Putamen (tissue), 1 donor: ENCODE measurements at regions not wholly inside any gene's neighbourhood (a gene's known extent, or its start where the extent isn't known, plus 50 kb on each side); places are given as distances from the start of the nearest gene placed in this dataset.
"Not testable (repeated sequence)": the region's sequence is repeated elsewhere in the genome, so short reads cannot be mapped to it uniquely, and the experiment has no call there.

ENCODE experiments used
- DNase-seq: peaks from one replicate; pipeline ENCODE4 v3.0.0-alpha.2; 2016; ENCODE audit warnings: low spot score

DNA sequence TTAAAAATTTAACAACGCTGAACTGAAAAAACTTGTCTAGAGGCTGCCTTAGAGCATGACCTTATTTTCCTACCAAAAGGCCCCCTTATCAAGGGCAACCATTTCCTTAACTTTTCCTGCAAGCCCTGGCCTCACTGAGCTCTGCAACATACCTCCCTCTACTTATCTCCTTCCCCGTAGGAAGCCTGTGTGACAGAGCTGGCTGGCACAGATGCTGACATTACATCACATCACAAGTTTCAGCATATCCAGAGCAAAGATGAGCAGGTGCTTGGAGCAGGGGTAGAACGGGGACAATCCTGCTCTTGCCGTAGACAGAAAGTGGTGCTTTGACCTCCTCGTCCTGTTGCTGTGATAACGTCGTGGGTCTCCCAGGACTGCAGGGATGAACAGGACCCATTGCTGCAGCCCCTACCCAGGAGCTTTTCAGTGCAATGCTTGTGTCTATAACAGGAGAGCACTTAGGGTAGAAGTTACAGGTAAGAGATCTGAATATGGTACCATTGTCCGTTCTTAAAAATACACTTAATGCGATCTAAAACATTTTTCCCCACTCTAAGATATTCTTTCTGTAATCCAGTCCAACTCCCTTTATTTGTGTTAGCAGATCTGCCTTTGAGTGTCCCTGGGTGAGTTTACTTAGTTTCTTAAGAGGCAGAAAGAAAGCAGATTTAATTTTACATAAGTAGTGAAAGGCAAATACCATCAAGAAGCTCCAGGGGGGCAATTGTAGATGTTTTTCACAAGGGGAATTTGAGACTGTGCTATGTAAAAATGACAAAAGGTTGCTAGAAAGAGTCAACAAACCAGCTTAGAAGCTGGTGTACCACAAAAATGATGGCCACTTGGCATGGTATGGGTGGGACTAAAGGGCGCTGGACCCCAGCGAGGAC, 101.9 kb upstream of the EFNA5 start:
- DNase-seq: peak; percentile 72

DNA sequence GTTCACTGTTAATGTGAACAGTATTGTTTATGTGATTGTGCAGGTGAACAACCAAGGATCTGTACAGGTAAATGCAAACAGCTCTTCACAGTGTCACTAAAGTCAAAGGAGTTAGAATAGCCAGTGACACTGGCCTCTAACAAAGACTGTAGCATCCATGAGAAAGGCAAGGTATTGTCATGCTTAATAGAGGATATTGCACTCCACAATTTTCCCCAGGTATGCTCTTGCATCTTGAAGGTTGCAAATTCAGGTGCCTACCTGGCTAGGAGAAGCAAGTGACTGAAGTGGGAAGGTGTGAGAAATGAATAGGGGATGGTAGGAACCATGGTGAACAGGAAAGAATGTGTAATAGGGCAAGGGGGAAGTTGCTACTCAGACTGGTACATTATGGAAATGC, 101.2 kb upstream of the EFNA5 start:
- no peak for DNase-seq

DNA sequence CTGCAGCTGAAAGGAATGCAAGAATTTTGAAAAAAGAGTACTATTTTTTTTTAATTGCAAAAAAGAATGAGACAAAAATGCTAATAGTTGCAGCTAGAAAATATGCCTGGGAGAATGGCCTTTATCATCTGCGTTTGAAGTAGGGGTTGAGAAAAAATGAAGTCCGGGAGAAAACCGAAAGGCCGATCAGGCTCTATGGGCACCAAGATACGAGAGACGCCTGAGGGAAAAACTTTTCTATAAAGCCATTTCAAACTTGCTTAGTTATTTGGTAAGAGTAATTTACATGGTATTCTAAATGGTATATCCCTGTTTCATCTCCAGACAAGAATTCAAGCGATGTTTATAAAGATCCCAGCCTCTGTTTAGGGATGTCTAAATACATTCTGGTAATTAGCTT, 99.3 kb upstream of the EFNA5 start:
- DNase-seq: no peak

DNA sequence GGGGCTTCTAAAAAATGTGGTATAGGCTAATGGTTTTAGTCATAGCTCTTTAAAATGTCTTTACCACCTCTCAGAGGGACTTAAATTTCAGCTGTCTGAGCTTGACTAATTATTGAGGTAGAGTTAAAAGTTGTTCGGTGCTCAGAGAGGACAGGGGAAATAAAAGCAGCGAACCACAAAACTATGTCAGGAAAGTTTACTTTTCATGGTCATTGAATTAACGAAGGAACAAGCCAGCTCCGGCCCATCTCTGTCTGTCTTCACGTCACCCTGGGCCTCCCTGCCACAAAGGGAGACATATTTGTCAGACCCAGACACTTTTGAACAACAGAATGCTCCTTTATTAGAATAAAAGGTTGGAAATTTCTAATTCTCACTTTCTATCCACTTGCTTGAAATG, 98.8 kb upstream of the EFNA5 start:
- no peak for DNase-seq

DNA sequence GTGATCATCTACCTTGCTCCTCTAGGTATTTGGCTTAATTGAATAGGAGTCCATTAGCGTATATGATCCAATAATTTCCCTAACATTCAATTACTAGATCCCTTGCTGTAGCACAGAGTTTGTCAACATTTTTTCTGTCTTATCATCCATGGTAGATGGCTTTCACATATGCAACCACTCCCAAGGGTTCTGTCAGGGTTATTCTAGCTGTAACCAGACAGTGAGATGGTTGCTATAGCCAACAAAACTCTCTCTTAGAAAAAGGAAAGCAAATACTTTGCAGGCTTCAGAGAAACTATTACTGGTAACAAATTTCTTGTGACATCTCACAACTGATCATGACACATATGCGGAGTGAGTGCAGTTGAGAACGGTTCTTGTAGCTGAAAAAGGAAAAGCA, 96.2 kb upstream of the EFNA5 start:
- no peak for DNase-seq

DNA sequence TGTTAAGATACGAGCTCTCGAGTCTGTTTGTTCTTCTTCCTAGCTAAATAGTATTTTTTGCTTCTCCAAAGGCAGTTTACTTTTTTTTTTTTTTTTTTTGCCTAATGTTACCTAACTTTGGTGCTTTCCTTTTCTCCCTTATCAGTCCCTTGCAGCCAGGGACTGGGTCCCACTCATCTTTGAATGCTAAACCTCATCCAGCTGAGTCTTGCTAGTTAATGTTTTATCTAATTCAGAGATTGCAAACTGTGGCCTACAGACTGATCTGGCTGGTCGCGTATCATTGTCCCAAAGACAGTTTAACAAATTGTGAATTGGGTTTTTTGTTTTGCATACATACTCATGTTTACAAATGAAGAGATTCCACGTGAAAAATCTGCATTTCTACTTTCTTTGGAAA, 95.7 kb upstream of the EFNA5 start:
- no peak for DNase-seq

DNA sequence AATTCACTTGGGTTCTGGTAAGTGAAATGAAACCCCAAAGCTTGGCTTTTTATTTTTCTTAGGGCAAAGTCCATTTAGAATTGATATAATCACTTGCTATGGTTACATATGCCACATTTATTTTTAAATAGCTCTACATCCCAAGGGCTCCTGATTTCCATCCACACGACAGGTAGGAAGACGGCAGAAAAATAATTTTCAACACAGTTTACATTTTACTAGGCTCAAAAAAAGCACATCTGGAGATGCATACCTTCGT, 95.0 kb upstream of the EFNA5 start:
- DNase-seq: no peak

DNA sequence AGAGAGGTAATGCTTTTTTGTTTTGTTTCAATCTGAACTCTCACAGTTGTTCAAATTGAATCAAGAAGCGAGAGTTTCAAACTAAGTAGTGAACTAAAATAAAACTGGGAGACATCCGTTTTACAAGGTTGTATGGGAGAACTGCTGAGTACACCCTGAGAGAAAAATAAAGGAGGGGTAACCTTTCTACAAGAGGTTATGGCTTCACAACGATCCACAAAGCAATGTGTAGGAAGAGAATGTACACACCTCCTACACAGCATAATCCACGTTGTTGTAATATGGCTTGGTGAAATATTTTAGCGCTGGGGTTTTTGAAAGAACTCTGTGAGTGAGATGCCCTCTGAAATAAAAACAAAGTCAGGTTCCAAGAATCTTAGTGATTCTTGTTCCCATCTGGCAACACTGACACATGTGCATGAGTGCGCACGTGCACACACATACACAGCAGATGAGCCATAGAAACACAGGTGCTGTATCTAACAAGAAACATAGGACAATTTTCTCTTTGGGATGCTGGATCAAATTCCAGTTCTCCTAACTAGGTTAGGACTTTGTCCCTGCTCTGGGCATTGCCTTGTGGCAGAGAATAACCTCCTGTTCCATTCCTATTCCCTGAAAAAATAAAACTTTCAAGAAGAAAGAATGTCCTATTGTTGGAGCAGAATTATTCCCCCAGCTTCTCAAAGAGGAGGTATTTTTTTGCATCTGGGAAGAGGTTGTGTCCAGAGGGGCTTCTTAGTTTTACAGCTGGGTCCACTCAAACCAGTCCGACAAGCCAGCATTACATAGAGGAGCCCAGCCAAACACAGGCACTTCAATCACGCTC, 94.5 kb upstream of the EFNA5 start:
- no peak for DNase-seq

DNA sequence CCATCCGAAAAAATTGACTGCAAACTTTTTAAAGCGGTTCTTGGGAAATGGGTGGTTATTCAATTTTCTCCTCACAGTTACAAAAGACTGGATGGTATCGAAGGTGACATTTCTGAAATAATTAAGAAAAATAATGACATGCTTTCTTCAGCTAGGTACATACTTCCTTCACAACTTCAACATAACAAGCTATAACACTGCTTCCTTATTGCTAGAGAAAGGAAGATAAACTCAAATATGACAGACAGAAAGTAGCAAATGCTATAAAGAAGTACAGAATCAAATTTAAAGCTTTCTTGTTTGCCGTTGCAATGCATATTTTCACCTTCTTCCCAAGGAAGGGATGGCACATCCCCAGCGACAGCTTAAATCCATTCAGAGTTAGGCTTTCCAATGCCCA, 93.5 kb upstream of the EFNA5 start:
- no peak for DNase-seq

DNA sequence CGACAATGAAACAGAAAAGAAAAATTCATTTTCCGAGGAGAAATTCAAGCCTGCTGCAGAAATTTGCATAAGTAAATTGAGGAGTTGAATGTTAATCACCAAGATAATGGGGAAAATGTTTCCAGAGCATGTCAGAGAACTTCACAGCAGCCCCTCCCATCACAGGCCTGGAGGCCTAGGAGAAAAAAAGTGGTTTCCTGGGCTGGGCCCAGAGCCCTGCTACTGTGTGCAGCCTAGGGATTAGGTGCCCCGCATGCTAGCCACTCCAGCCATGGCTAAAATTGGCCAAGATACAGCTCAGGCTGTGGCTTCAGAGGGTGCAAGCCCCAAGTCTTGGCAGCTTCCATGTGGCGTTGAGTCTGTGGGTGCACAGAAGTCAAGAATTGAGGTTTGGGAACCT, 82.7 kb upstream of the EFNA5 start:
- DNase-seq: no peak

DNA sequence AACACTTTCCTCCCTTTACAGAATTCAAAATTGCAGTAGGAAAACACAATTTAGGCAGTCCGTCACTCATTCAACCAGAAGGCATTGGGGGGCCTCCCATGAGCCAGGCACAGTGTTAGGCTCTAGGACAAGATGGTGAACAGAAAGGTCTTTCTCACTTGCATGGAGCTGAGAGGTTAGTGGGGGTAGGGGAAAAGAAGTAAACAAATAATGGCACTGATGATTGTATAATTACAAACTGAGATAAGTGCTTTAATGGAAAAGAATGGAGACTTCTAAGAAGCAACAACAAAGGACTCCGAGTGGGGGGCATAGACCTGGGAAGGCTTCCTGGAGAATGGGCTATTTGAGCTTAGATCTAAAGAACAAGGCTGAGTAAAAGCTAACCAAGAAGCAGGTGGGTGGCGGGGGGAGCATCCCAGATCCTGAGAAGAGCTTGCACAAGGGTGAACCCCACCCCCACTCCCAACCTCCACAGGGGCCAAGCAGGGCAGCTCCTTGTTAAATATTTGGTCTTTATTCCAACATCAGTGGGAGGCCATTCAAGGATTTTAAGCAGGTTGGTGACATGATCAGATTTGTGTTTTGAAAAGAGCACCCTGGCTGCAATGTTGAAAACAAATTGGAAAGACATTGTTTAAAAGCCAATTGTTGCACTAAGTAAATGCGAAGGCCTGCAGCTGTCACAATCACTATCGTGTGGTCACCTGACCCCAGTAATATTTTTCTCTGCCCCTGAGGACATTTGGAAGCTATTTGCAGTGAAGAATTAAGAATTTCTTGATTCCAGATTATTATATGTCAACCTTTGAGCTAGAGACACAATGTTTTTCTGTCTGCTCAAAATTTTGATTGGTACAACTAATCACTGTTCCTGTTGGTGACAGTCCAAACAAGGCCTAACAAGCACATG, 73.9 kb upstream of the EFNA5 start:
- DNase-seq: no peak

DNA sequence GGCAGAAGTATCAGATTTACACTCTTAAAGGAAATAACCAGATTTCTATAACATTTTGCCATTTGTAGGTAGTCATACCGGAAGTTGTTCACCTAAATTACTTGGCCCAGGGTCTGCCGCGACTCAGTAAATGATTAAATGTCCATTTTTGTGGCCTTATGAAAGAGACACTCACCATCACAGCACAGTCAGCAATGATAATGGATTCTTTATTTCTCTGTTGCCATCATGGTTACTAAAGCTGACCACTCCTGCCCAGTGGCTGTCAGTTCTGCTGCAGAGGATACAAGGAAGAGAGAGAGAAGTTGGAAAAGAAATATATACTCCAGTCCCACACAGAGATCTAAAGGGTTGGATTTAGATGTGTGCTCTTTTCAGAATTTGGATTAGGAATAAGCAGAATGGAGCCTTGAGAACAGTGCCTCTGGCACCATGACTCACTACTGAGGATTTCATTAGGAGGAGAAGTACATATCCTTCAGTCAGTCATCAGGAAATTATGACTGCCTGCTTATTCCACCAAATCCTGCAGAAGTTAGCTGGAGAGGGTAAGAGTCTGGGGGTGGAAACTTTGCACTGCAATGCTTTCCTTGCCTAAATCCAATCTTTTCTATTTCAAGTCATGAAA, 72.8 kb upstream of the EFNA5 start:
- peak; percentile 56 for DNase-seq

DNA sequence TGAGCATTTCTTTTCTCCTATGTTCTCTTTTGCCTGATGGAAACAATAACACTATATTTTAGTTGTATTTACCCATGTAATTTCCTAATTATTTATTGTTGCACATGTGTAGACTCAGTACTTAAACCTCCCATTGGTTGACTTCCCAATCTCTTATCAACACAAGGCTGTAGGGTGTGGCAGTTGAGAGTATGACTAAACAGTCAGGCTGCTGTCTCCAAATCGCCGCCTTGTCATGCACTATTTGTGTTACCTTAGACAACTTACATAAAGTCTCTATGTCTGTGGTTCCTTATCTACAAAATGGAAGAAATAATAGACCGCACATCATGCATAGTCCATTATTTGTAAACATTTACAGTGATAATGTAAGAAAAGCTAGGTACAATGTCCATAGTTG, 68.9 kb upstream of the EFNA5 start:
- no peak for DNase-seq

DNA sequence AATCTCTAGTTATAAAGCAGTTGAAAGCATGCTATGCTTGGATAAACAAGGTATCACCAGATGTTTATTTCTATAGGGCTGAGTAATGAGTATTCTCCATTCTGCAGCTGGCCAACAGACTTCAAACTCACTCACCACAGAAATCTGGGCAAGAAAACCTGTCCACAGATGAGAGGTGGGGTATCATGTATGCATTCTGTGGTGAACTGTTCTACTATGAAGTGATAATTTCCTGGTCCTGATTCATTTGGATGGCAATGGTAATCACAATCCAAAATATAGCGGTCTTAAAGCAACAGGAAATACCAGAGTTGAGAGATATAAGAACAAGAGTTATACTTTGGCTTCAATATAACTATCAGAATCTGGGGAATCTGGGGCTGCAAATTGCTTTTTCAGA, 65.9 kb upstream of the EFNA5 start:
- DNase-seq: no peak

DNA sequence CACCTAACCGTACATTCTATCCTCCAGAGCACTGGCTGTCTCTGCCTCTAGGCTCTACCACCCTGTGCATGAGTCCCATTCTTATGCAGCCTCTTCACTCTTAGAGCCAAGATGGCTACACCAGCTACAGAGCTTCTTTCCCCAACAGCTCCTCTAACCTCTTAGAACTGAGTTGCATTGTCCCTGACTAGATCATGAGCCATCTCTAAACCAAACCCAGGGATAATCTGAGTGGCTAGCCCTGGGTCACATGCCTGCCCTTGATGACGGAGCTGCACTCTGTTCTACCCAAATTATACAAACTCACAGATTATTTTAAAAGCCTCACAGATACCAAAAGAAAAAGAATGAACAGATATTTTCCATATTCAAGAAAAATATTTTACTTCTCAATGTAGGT, 65.4 kb upstream of the EFNA5 start:
- not testable (repeated sequence) for DNase-seq

DNA sequence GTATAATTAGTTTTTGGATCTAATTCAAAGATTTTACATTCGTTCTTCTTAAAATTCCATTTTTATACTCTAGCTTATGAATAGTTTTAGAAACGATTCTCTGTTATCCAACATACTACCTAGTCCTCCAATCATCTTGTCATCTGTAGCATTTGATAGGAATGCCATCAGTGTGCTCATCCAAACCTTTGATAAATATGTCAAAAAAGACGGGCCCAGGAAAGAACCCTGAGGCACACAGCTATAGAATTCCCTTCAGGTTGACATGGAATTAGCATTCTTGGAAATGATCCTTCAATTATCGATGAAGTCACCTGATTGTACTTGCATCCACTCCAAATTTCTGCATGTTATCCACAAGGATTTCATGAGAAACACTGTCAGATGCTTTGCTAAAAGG, 64.8 kb upstream of the EFNA5 start:
- no peak for DNase-seq

DNA sequence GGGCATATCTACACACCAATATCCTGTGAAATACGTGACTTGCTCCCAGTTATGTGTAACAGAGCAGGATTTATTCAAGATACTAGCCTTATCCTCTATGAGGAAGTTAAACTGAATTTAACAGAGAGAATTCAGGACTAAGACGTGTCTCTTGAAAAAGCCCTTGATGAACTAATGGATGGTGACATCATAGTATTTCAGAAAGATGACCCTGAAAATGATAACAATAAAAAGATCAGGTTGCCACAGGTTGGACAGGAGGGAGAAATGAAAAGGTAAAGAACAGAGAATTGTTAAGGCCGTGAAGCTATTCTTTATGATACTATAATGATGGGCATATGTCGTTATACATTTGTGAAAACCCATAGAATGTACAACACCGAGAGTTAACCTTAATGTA, 56.2 kb upstream of the EFNA5 start:
- no peak for DNase-seq

DNA sequence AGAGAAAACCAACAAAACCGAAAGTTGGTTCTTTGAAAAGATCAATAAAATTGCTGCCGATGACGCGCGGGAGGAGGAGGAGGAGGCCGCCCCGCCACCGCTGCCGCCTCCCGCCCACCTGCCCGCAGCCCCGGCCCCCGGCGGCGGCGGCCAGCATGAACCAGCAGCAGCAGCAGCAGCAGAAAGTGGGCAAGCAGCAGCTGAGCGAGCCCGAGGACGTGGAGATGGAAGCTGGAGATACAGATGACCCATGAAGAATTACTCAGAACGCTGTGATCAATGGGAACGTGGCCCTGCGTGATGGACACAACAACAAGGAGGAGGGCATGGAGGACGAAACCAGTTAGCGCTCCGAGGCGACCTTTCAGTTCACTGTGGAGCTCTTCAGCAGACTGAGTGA, 53.9 kb upstream of the EFNA5 start:
- no peak for DNase-seq

DNA sequence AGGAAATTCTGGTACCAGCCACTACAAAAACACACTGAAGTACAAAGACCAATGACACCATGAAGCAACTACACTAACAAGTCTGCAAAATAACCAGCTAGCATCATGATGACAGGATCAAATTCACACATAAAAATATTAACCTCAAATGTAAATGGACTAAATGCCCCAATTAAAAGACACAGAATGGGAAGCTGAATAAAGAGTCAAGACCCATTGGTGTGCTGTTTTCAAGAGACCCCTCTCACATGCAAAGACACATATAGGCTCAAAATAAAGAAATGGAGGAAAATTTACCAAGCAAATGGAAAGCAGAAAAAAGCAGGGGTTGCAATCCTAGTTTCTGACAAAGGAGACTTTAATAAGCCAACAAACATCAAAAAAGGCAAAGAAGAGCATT, 50.5 kb upstream of the EFNA5 start:
- not testable (repeated sequence) for DNase-seq
